ENCODE measurements at regions not wholly inside any gene's neighbourhood (a gene's known extent, or its start where the extent isn't known, plus 50 kb on each side); places are given as distances from the start of the nearest gene placed in this dataset.
"Not testable (repeated sequence)": the region's sequence is repeated elsewhere in the genome, so short reads cannot be mapped to it uniquely, and the experiment has no call there.

- no peak for TF ChIP-seq JUND (IDR thresholded peaks at IDR 0.05; ENCODE audit: low read depth)
- DNase-seq (ENCODE audit: low read depth in 1 of 2, low spot score in 1 of 2), result no peak
- in situ Hi-C loops (cut with HindIII; ENCODE audit: low pct_unique_long_range_greater_than_20kb, low sequenced_read_pairs), result no loop called here
These were observed 414.0 kb upstream of the ACTBL2 start for GRCh38 chr5:57896576-57896975.

GRCh38 chr5:57895766-57896165, 413.2 kb upstream of the ACTBL2 start:
- in situ Hi-C loops (cut with HindIII; ENCODE audit: low pct_unique_long_range_greater_than_20kb, low sequenced_read_pairs), result no loop called here
- no peak for TF ChIP-seq JUND (IDR thresholded peaks at IDR 0.05; ENCODE audit: low read depth)
- DNase-seq (ENCODE audit: low read depth in 1 of 2, low spot score in 1 of 2), result no peak

GRCh38 chr5:57893926-57894325, 411.3 kb upstream of the ACTBL2 start:
- DNase-seq (ENCODE audit: low read depth in 1 of 2, low spot score in 1 of 2), result no peak
- in situ Hi-C loops (cut with HindIII; ENCODE audit: low pct_unique_long_range_greater_than_20kb, low sequenced_read_pairs), result no loop called here
- TF ChIP-seq JUND (IDR thresholded peaks at IDR 0.05; ENCODE audit: low read depth), result no peak

GRCh38 chr5:57891443-57891842, 408.8 kb upstream of the ACTBL2 start:
- in situ Hi-C loops (cut with HindIII; ENCODE audit: low pct_unique_long_range_greater_than_20kb, low sequenced_read_pairs), result no loop called here

GRCh38 chr5:57889558-57889957, 406.9 kb upstream of the ACTBL2 start:
- in situ Hi-C loops (cut with HindIII; ENCODE audit: low pct_unique_long_range_greater_than_20kb, low sequenced_read_pairs), result no loop called here
- peak in 1 of 2 experiments; percentile 89 for DNase-seq (ENCODE audit: low read depth in 1 of 2, low spot score in 1 of 2)
- TF ChIP-seq JUND (IDR thresholded peaks at IDR 0.05; ENCODE audit: low read depth), result no peak

More at GRCh38 chr5:57891443-57891842, 408.8 kb upstream of the ACTBL2 start:
- no peak for TF ChIP-seq JUND (IDR thresholded peaks at IDR 0.05; ENCODE audit: low read depth)
- no peak for DNase-seq (ENCODE audit: low read depth in 1 of 2, low spot score in 1 of 2)

GRCh38 chr5:57887851-57888621, 405.4 kb upstream of the ACTBL2 start:
- TF ChIP-seq JUND (IDR thresholded peaks at IDR 0.05; ENCODE audit: low read depth), result no peak
- peak; percentile 59 to 90 for DNase-seq (ENCODE audit: low read depth in 1 of 2, low spot score in 1 of 2)
- in situ Hi-C loops (cut with HindIII; ENCODE audit: low pct_unique_long_range_greater_than_20kb, low sequenced_read_pairs), result no loop called here

- no peak for TF ChIP-seq JUND (IDR thresholded peaks at IDR 0.05; ENCODE audit: low read depth)
- no peak for DNase-seq (ENCODE audit: low read depth in 1 of 2, low spot score in 1 of 2)
- in situ Hi-C loops (cut with HindIII; ENCODE audit: low pct_unique_long_range_greater_than_20kb, low sequenced_read_pairs), result no loop called here
These were observed 401.9 kb upstream of the ACTBL2 start for GRCh38 chr5:57884346-57885102.

GRCh38 chr5:57880216-57880615, 397.6 kb upstream of the ACTBL2 start:
- DNase-seq (ENCODE audit: low read depth in 1 of 2, low spot score in 1 of 2), result no peak
- TF ChIP-seq JUND (IDR thresholded peaks at IDR 0.05; ENCODE audit: low read depth), result no peak
- in situ Hi-C loops (cut with HindIII; ENCODE audit: low pct_unique_long_range_greater_than_20kb, low sequenced_read_pairs), result no loop called here

- in situ Hi-C loops (cut with HindIII; ENCODE audit: low pct_unique_long_range_greater_than_20kb, low sequenced_read_pairs), result no loop called here
- DNase-seq (ENCODE audit: low read depth in 1 of 2, low spot score in 1 of 2), result no peak
- no peak for TF ChIP-seq JUND (IDR thresholded peaks at IDR 0.05; ENCODE audit: low read depth)
These were observed 395.7 kb upstream of the ACTBL2 start for GRCh38 chr5:57878301-57878722.

- TF ChIP-seq JUND (IDR thresholded peaks at IDR 0.05; ENCODE audit: low read depth), result no peak
- DNase-seq (ENCODE audit: low read depth in 1 of 2, low spot score in 1 of 2), result no peak
- in situ Hi-C loops (cut with HindIII; ENCODE audit: low pct_unique_long_range_greater_than_20kb, low sequenced_read_pairs), result no loop called here
These were observed 388.9 kb upstream of the ACTBL2 start for GRCh38 chr5:57871496-57871895.

- DNase-seq (ENCODE audit: low read depth in 1 of 2, low spot score in 1 of 2); in situ Hi-C loops (cut with HindIII; ENCODE audit: low pct_unique_long_range_greater_than_20kb, low sequenced_read_pairs): not testable (repeated sequence)
These were observed 387.7 kb upstream of the ACTBL2 start for GRCh38 chr5:57870267-57870666.

- in situ Hi-C loops (cut with HindIII; ENCODE audit: low pct_unique_long_range_greater_than_20kb, low sequenced_read_pairs), result no loop called here
- peak in 1 of 2 experiments; percentile 63 for DNase-seq (ENCODE audit: low read depth in 1 of 2, low spot score in 1 of 2)
- TF ChIP-seq JUND (IDR thresholded peaks at IDR 0.05; ENCODE audit: low read depth), result no peak
These were observed 381.1 kb upstream of the ACTBL2 start for GRCh38 chr5:57863661-57864060.

- in situ Hi-C loops (cut with HindIII; ENCODE audit: low pct_unique_long_range_greater_than_20kb, low sequenced_read_pairs), result no loop called here
- DNase-seq (ENCODE audit: low read depth in 1 of 2, low spot score in 1 of 2), result no peak
- TF ChIP-seq JUND (IDR thresholded peaks at IDR 0.05; ENCODE audit: low read depth), result no peak
These were observed 380.3 kb upstream of the ACTBL2 start for GRCh38 chr5:57862942-57863341.

Data from T47D (cell line).